ENCODE measurements at regions not wholly inside any gene's neighbourhood (a gene's known extent, or its start where the extent isn't known, plus 50 kb on each side); places are given as distances from the start of the nearest gene placed in this dataset.

DNA sequence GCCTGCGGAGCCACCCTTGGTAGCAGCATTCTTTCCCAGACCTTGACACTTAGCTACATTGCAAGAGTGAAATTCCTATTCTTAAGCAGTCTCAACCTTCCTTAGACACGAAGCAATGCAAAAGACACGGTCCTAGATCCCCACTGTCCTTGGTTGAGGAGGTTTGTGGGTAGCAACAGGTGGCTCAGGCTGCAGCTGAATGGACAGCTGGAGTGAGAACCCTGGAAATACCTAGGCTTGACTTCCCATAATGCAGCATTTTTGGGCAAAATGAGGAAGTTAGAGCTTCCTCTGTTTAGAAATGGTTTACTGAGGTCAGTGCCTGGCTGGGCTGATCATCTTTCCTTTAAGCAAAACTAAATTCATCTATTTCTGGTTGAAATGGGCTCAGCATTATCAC is 296.6 kb downstream of the RFC3 start (continued):
- no peak for TF ChIP-seq ELF1 (IDR thresholded peaks at IDR 0.05; ENCODE audit: borderline replicate concordance, low read depth)
- TF ChIP-seq FOSL1 (IDR thresholded peaks at IDR 0.05; ENCODE audit: low read depth) = no peak
- no peak for TF ChIP-seq CBX3 (IDR thresholded peaks at IDR 0.05; ENCODE audit: low read depth)
- TF ChIP-seq POLR2AphosphoS5 (IDR thresholded peaks at IDR 0.05; ENCODE audit: low read depth, low read length) = no peak
- TF ChIP-seq, protein P1, sequence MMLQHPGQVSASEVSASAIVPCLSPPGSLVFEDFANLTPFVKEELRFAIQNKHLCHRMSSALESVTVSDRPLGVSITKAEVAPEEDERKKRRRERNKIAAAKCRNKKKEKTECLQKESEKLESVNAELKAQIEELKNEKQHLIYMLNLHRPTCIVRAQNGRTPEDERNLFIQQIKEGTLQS (IDR thresholded peaks at IDR 0.05) = no peak

DNA sequence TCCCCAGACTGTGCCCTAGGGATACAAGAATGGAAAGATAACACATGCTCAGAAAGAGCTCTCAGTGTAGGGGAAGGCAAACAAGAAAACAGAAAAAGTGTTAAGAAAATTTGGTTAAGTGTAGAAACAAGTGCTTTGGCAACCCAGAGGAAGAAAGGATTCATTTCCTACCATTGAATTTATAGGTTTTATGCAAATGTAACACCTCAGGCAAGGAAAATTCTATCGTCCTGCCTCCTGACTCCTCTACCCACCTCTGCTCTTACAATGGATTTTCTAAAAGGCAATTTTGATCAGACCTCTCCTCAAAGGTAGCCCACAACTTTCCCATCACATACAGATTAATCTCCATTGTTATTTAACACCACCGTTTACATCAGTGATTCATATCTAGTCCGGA is 298.7 kb downstream of the RFC3 start:
- Histone ChIP-seq H2AFZ (ENCODE audit: low read depth, low read length, poor library complexity, severe bottlenecking) (no peak overlapping the region), H3K27ac (ENCODE audit: low read depth, low read length) (no peak overlapping the region), H3K4me2 (ENCODE audit: low read length) (no peak overlapping the region), H3K9me2 (ENCODE audit: insufficient read depth) (no peaks in the 10 kb centered on the region), H3K9me3 (ENCODE audit: control insufficient read depth in 1 of 2, insufficient read depth in 1 of 2, low read depth in 1 of 2, low read length in 2 of 2) (no peaks in the 10 kb centered on the region), H3K27me3 (ENCODE audit: insufficient read depth, low read length) (no peaks in the 10 kb centered on the region), H3K4me3 (replicated peaks in 1 of 2; ENCODE audit: low read depth in 1 of 2, low read length in 2 of 2) (no peak overlapping the region), H3K79me2 (ENCODE audit: insufficient read depth, low read length) (no peaks in the 10 kb centered on the region), H4K20me1 (ENCODE audit: insufficient read depth) (no peaks in the 10 kb centered on the region), H3K36me3 (ENCODE audit: control insufficient read depth in 1 of 2, insufficient read depth in 2 of 2, low read length in 2 of 2) (no peaks in the 10 kb centered on the region), H3K4me1 (ENCODE audit: control insufficient read depth in 1 of 2, insufficient read depth in 2 of 2, low read length in 2 of 2) (no peaks in the 10 kb centered on the region), H3K9ac (ENCODE audit: low read length) (no peak overlapping the region)
- TF ChIP-seq JUND (IDR thresholded peaks at IDR 0.05) (no peak), ZFX (IDR thresholded peaks at IDR 0.05) (no peak), CBX3 (IDR thresholded peaks at IDR 0.05; ENCODE audit: low read depth) (no peak), ELF1 (IDR thresholded peaks at IDR 0.05; ENCODE audit: borderline replicate concordance, low read depth) (no peak), YY1 (IDR thresholded peaks at IDR 0.05; ENCODE audit: extremely low read depth, insufficient replicate concordance, low read depth, low read length) (no peak), POLR2AphosphoS5 (IDR thresholded peaks at IDR 0.05; ENCODE audit: low read depth, low read length) (no peak), FOSL1 (IDR thresholded peaks at IDR 0.05; ENCODE audit: low read depth) (no peak), SIN3A (IDR thresholded peaks at IDR 0.05; ENCODE audit: low read depth) (no peak), SP1 (IDR thresholded peaks at IDR 0.05; ENCODE audit: low read depth) (no peak), SRF (IDR thresholded peaks at IDR 0.05; ENCODE audit: low read depth) (no peak)
- TF ChIP-seq, protein P1 (IDR thresholded peaks at IDR 0.05) = no peak
- TF ChIP-seq, protein P2, sequence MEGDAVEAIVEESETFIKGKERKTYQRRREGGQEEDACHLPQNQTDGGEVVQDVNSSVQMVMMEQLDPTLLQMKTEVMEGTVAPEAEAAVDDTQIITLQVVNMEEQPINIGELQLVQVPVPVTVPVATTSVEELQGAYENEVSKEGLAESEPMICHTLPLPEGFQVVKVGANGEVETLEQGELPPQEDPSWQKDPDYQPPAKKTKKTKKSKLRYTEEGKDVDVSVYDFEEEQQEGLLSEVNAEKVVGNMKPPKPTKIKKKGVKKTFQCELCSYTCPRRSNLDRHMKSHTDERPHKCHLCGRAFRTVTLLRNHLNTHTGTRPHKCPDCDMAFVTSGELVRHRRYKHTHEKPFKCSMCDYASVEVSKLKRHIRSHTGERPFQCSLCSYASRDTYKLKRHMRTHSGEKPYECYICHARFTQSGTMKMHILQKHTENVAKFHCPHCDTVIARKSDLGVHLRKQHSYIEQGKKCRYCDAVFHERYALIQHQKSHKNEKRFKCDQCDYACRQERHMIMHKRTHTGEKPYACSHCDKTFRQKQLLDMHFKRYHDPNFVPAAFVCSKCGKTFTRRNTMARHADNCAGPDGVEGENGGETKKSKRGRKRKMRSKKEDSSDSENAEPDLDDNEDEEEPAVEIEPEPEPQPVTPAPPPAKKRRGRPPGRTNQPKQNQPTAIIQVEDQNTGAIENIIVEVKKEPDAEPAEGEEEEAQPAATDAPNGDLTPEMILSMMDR (IDR thresholded peaks at IDR 0.05 in 2 of 3, conservative IDR thresholded peaks at IDR 0.05 in 1 of 3; ENCODE audit: borderline replicate concordance in 1 of 3, insufficient read depth in 1 of 3, low read depth in 2 of 3, low read length in 2 of 3) = no peak
- ChIA-PET RAD21 (ENCODE audit: low non-redundant PET in 1 of 2, low total read pairs in 2 of 2, uncharacterized antibody in 2 of 2, unreplicated experiment in 2 of 2) (no interaction called here), POLR2A (no interaction called here), CTCF (no interaction called here)
- DNase-seq (ENCODE audit: low read depth, low spot score) (no peak), ATAC-seq (no peak)
- intact Hi-C loops (cut with micrococcal nuclease) = no loop called here
- no TSS peak for BruUV-seq (replicated peaks)
